Thoracic aorta (tissue), 2 donors: ENCODE measurements at regions not wholly inside any gene's neighbourhood (a gene's known extent, or its start where the extent isn't known, plus 50 kb on each side); places are given as distances from the start of the nearest gene placed in this dataset.

Experiments used
- ATAC-seq: fragments of 150-250 bp; one replicate; pipeline ENCODE4 v1.8.0; 2017; ENCODE audit warnings: low read depth; ENCODE audit not compliant: insufficient number of reproducible peaks, low FRiP score
- DNase-seq: peaks from one replicate; pipeline ENCODE4 v3.0.0-alpha.2; 2020; ENCODE audit warnings: low spot score
- H3K27ac ChIP-seq, 2 donors: fragments of 200-600 bp; sonication (generic); 1 replicate in 1 of 2; 2 replicates in 1 of 2; pipeline ENCODE4 v1.5.1; 2016; ENCODE audit warnings: mild to moderate bottlenecking in 2 of 2, moderate library complexity in 2 of 2
- H3K27me3 ChIP-seq: fragments of 200-600 bp; sonication (generic); replicated peaks from 2 replicates; pipeline ENCODE4 v1.6.0; 2016; ENCODE audit warnings: mild to moderate bottlenecking; ENCODE audit not compliant: insufficient read depth
- H3K36me3 ChIP-seq: fragments of 200-600 bp; sonication (generic); one replicate; pipeline ENCODE4 v1.5.1; 2016
- H3K4me1 ChIP-seq, 2 donors: fragments of 200-600 bp; sonication (generic); 1 replicate in 1 of 2; 2 replicates in 1 of 2; pipeline versions ENCODE4 v1.5.1 to v1.6.0; 2016; ENCODE audit warnings: low read depth in 2 of 2, mild to moderate bottlenecking in 1 of 2; ENCODE audit not compliant: control insufficient read depth in 1 of 2
- H3K4me3 ChIP-seq: fragments of 200-600 bp; sonication (generic); 2 replicates; pipeline ENCODE4 v1.5.1; 2016; ENCODE audit warnings: mild to moderate bottlenecking
- H3K9me3 ChIP-seq: fragments of 200-600 bp; sonication (generic); 2 replicates; pipeline ENCODE4 v1.5.1; 2016
- TF ChIP-seq, protein P1 (sequence below): fragments of 200-600 bp; sonication (generic); IDR thresholded peaks from one replicate; pipeline ENCODE4 v1.5.1; 2019; ENCODE audit warnings: antibody characterized with exemption

DNA sequence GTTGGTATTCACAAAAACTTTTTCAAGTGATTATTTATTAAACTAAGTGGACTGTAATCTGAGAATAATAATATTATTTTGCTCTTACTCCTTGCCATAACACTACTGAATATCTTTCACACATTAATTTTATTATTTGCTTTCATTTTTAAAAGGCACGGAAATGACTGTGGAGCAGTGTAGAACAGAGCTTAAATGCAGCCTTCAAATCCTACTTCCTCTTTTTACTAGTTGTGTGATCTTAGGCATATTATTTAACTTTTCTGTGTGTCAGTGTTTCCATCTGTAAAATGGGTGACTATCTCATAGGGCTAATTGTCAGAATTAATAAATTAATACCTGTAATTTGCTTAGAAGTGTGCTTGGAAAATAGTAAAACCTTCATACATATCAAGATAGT lies 55.5 kb upstream of the SLC8A1 start:
- H3K36me3 ChIP-seq: no peaks in the 10 kb centered on the region
- DNase-seq (no peak), ATAC-seq (no peak)
- no peak overlapping the region for H3K4me3 ChIP-seq
- H3K4me1 ChIP-seq: peaks cover 0 to 10% of the 10 kb centered on the region in 2 donors
- no peak overlapping the region for H3K27ac ChIP-seq
- H3K9me3 ChIP-seq: no peaks in the 10 kb centered on the region
- no peaks in the 10 kb centered on the region for H3K27me3 ChIP-seq
- TF ChIP-seq, protein P1, sequence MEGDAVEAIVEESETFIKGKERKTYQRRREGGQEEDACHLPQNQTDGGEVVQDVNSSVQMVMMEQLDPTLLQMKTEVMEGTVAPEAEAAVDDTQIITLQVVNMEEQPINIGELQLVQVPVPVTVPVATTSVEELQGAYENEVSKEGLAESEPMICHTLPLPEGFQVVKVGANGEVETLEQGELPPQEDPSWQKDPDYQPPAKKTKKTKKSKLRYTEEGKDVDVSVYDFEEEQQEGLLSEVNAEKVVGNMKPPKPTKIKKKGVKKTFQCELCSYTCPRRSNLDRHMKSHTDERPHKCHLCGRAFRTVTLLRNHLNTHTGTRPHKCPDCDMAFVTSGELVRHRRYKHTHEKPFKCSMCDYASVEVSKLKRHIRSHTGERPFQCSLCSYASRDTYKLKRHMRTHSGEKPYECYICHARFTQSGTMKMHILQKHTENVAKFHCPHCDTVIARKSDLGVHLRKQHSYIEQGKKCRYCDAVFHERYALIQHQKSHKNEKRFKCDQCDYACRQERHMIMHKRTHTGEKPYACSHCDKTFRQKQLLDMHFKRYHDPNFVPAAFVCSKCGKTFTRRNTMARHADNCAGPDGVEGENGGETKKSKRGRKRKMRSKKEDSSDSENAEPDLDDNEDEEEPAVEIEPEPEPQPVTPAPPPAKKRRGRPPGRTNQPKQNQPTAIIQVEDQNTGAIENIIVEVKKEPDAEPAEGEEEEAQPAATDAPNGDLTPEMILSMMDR: no peak

DNA sequence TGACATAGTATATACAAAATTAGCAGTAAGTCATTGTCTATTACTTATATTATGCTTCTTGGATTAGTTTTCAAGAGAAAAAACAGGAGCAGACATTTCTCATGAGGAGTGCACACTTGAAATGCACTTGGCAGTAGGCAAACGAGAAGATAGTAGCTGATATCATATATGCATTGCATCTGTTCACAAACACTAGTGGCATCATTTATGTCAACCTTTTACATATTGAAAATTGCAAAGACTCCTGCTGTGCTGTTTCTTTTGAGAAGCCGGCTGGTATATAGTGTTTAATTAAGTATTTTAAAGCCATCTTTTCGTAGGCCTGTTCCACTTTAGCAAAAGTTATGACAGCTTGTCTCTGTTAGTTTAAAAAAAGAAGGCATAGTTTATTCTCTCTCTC lies 58.4 kb upstream of the SLC8A1 start:
- no peak for DNase-seq
- Histone ChIP-seq H3K4me3 (no peak overlapping the region), H3K27ac (no peak overlapping the region), H3K9me3 (no peaks in the 10 kb centered on the region), H3K27me3 (no peaks in the 10 kb centered on the region), H3K36me3 (no peaks in the 10 kb centered on the region), H3K4me1 (peaks cover 0 to 15% of the 10 kb centered on the region in 2 donors)
- TF ChIP-seq, protein P1: no peak
- ATAC-seq: no peak

DNA sequence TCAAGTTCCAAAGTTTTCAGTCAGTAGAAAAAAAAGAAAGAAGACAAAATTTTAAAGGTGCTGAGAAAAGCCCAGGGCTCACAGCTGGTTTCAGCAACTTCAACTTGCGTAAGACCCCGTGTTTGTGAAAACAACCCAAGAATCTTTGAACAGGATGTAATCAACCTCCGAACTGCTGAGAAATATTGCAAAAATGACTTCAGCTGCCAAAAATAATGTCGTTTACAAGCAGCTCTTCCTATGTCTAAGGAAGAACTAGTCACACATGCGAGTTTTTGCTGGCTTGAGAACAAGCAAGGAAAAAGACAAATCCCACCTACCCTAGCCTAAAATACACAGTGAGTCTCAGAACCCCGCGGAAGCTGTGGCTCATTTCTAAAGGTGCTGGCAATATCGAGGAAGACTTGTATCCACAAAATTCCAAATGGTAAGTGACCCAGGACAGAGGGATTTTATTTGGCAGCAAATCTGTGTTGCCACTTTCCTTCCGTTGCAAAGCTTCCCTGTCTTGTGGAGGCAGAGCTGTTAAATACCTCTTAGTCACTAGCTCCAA lies 59.8 kb upstream of the SLC8A1 start:
- DNase-seq (no peak), ATAC-seq (no peak)
- Histone ChIP-seq H3K4me3 (peak overlapping the region; percentile 63), H3K27ac (peak overlapping the region in 1 of 2 donors; percentile 26), H3K36me3 (no peaks in the 10 kb centered on the region), H3K4me1 (peaks cover 0 to 15% of the 10 kb centered on the region in 2 donors), H3K9me3 (no peaks in the 10 kb centered on the region), H3K27me3 (no peaks in the 10 kb centered on the region)
- TF ChIP-seq, protein P1: no peak

DNA sequence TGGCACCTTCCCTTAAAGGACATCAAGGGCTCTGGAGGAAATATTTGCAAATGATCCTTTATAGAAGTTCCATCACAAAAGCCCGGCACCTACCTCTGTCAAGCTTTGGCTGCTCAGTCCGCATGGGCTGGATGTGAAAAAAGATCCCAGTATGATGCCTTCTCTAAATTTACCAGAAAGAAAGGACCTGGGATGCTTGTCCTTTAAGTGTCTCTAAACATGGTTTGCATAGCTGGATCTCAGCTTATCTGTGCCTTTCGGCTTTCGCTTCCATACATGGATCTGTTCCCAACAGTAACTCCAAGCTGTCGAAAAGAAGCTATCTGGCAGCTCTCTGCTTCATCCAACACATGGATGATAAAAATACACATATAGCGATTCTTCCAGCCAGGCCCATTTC lies 60.4 kb upstream of the SLC8A1 start:
- TF ChIP-seq, protein P1: no peak
- Histone ChIP-seq H3K36me3 (no peaks in the 10 kb centered on the region), H3K4me1 (peaks cover 0 to 15% of the 10 kb centered on the region in 2 donors), H3K9me3 (no peaks in the 10 kb centered on the region), H3K4me3 (peak overlapping the region; percentile 63), H3K27ac (no peak overlapping the region), H3K27me3 (no peaks in the 10 kb centered on the region)
- DNase-seq (no peak), ATAC-seq (no peak)

DNA sequence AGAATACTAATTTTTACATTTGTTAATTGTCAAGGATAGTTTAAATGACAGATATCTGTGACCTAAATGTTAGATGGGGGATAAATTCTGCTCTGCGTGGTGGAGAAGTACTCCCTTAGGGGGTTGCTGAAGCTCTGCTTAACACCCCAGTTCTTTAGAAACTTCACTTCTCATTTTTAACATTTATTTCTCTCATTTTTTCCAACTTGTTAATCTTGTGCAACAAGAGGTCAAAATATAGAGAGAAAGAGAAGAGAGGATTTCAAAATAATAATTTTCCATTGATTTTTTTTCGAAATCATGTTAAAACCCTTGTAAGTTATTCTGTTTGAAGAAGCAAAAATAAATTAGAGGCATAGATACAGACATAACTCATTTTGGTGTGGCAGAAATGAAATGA lies 61.3 kb upstream of the SLC8A1 start:
- no peaks in the 10 kb centered on the region for H3K36me3 ChIP-seq
- H3K27ac ChIP-seq: no peak overlapping the region
- no peaks in the 10 kb centered on the region for H3K27me3 ChIP-seq
- TF ChIP-seq, protein P1: no peak
- H3K4me1 ChIP-seq: peaks cover 0 to 15% of the 10 kb centered on the region in 2 donors
- ATAC-seq (no peak), DNase-seq (no peak)
- no peak overlapping the region for H3K4me3 ChIP-seq
- no peaks in the 10 kb centered on the region for H3K9me3 ChIP-seq
